H1 (cell line): ENCODE measurements at regions not wholly inside any gene's neighbourhood (a gene's known extent, or its start where the extent isn't known, plus 50 kb on each side); places are given as distances from the start of the nearest gene placed in this dataset.
A peak's percentile ranks its signal among the peaks of the same experiment; 100 is the strongest.

Experiments
- CTCF ChIA-PET: fragments of 300-600 bp; sonication (Branson Sonifier 250); formaldehyde crosslinking; loops from one replicate; lab custom pipeline; 2021; ENCODE audit not compliant: partially characterized antibody; lab: Charles Lee
- POLR2A ChIA-PET: fragments of 300-600 bp; sonication (Branson Sonifier 250); formaldehyde crosslinking; loops from one replicate; lab custom pipeline; 2021; ENCODE audit warnings: inconsistent platforms; ENCODE audit not compliant: partially characterized antibody; lab: Charles Lee
- DNase-seq, 2 experiments: peaks; one replicate each; pipeline versions ENCODE4 v3.0.0 to v3.0.0-alpha.2; 2010 to 2022; ENCODE audit warnings: low spot score in 2 of 2, low read depth in 1 of 2, mixed read lengths in 1 of 2
- FAIRE-seq: peaks from 2 replicates; lab custom pipeline; 2011; peaks lifted over from hg19 to GRCh38; lab: Jason Lieb, UNC
- H2AFZ ChIP-seq: 2 replicates; pipeline ENCODE4 v1.8.1; 2012; ENCODE audit warnings: low read length, inconsistent platforms
- H2AK5ac ChIP-seq: 2 replicates; pipeline ENCODE4 v1.6.1; 2013; ENCODE audit warnings: low read depth, low read length
- H2BK120ac ChIP-seq: replicated peaks from 2 replicates; pipeline ENCODE3; 2013; ENCODE audit warnings: low read depth, low read length, inconsistent platforms
- H2BK12ac ChIP-seq: 2 replicates; pipeline ENCODE4 v1.6.1; 2013; ENCODE audit warnings: low read depth, low read length
- H2BK15ac ChIP-seq: 2 replicates; pipeline ENCODE4 v1.6.1; 2013; ENCODE audit warnings: low read length
- H2BK20ac ChIP-seq: 2 replicates; pipeline ENCODE4 v1.6.1; 2013; ENCODE audit warnings: low read length
- H2BK5ac ChIP-seq: 2 replicates; pipeline ENCODE4 v1.6.1; 2013; ENCODE audit warnings: low read depth, low read length
- H3K14ac ChIP-seq: 2 replicates; pipeline ENCODE4 v1.6.1; 2013; ENCODE audit warnings: inconsistent platforms; ENCODE audit not compliant: insufficient read length
- H3K18ac ChIP-seq: 2 replicates; pipeline ENCODE4 v1.6.1; 2013; ENCODE audit warnings: low read length; ENCODE audit errors: extremely low read depth
- H3K23ac ChIP-seq: 2 replicates; pipeline ENCODE4 v1.6.1; 2013; ENCODE audit warnings: inconsistent platforms; ENCODE audit not compliant: insufficient read length
- H3K23me2 ChIP-seq: 2 replicates; pipeline ENCODE4 v1.6.1; 2013; ENCODE audit warnings: low read depth, low read length
- H3K27ac ChIP-seq: 2 replicates; pipeline ENCODE4 v1.6.1; 2011; ENCODE audit warnings: low read depth, low read length, inconsistent platforms
- H3K27me3 ChIP-seq, 4 experiments: replicated peaks in 1 of 4; 1 replicate in 1 of 4; 2 replicates in 3 of 4; pipeline versions ENCODE4 v1.6.1 to v1.8.1; 2011 to 2013; ENCODE audit warnings: low read length in 3 of 4, mild to moderate bottlenecking in 3 of 4, inconsistent platforms in 2 of 4, mixed read lengths in 2 of 4, moderate library complexity in 1 of 4; ENCODE audit not compliant: control insufficient read depth in 3 of 4, insufficient read depth in 3 of 4; ENCODE audit errors: extremely low read depth in 1 of 4
- H3K36me3 ChIP-seq, 4 experiments: 2 replicates each; pipeline versions ENCODE4 v1.6.1 to v1.8.1; 2011 to 2013; ENCODE audit warnings: mild to moderate bottlenecking in 4 of 4, low read length in 3 of 4, moderate library complexity in 2 of 4, control low read depth in 1 of 4, inconsistent platforms in 1 of 4; ENCODE audit not compliant: insufficient read depth in 4 of 4, control insufficient read depth in 2 of 4
- H3K4ac ChIP-seq: replicated peaks from 2 replicates; pipeline ENCODE3; 2013; ENCODE audit warnings: low read length, low read depth, mixed read lengths, inconsistent platforms; ENCODE audit not compliant: insufficient read length
- H3K4me1 ChIP-seq, 4 experiments: replicated peaks in 1 of 4; 1 replicate in 1 of 4; 2 replicates in 3 of 4; pipeline versions ENCODE4 v1.6.1 to v1.8.1; 2011 to 2013; ENCODE audit warnings: low read length in 3 of 4, inconsistent platforms in 2 of 4, mixed read lengths in 1 of 4; ENCODE audit not compliant: insufficient read depth in 4 of 4, control insufficient read depth in 3 of 4
- H3K4me2 ChIP-seq, 2 experiments: 2 replicates each; pipeline versions ENCODE4 v1.6.1 to v1.8.1; 2011 to 2013; ENCODE audit warnings: low read depth in 2 of 2, low read length in 2 of 2, control low read depth in 1 of 2, inconsistent platforms in 1 of 2, mild to moderate bottlenecking in 1 of 2; ENCODE audit not compliant: insufficient read depth in 1 of 2
- H3K4me3 ChIP-seq, 4 experiments: fragments of 200-600, 300-600 bp in 1 of 4; sonication (generic), shearing (Covaris generic), sonication (Bioruptor Twin) in 1 of 4; 2 replicates each; pipeline versions ENCODE4 v1.5.1 to v1.8.1; 2011 to 2016; ENCODE audit warnings: low read length in 4 of 4, low read depth in 3 of 4, control low read depth in 2 of 4, inconsistent platforms in 2 of 4, mild to moderate bottlenecking in 2 of 4, mixed read lengths in 1 of 4, moderate library complexity in 1 of 4; ENCODE audit not compliant: insufficient read depth in 2 of 4; ENCODE audit errors: extremely low read depth in 1 of 4
- H3K56ac ChIP-seq: replicated peaks from 2 replicates; pipeline ENCODE3; 2013; ENCODE audit warnings: low read depth, mild to moderate bottlenecking, mixed read lengths, low read length, inconsistent platforms; ENCODE audit not compliant: insufficient read length
- H3K79me1 ChIP-seq: 2 replicates; pipeline ENCODE4 v1.6.1; 2013; ENCODE audit warnings: low read depth, low read length, control low read depth
- H3K79me2 ChIP-seq, 2 experiments: 2 replicates each; pipeline versions ENCODE4 v1.6.1 to v1.8.1; 2012 to 2013; ENCODE audit warnings: low read length in 2 of 2, mild to moderate bottlenecking in 2 of 2, inconsistent platforms in 1 of 2; ENCODE audit not compliant: insufficient read depth in 2 of 2, control insufficient read depth in 1 of 2
- H3K9ac ChIP-seq, 4 experiments: replicated peaks in 1 of 4; 1 replicate in 1 of 4; 2 replicates in 3 of 4; pipeline versions ENCODE4 v1.6.1 to v1.8.1; 2011 to 2013; ENCODE audit warnings: low read depth in 3 of 4, low read length in 3 of 4, control low read depth in 2 of 4, mild to moderate bottlenecking in 2 of 4, moderate library complexity in 2 of 4, inconsistent platforms in 1 of 4; ENCODE audit errors: extremely low read depth in 1 of 4
- H3K9me3 ChIP-seq, 2 experiments: 2 replicates each; pipeline versions ENCODE4 v1.6.1 to v1.8.1; 2012 to 2013; ENCODE audit warnings: mild to moderate bottlenecking in 2 of 2, moderate library complexity in 2 of 2, control low read depth in 1 of 2, inconsistent platforms in 1 of 2, low read depth in 1 of 2, low read length in 1 of 2, mixed read lengths in 1 of 2; ENCODE audit not compliant: insufficient read depth in 2 of 2
- H4K20me1 ChIP-seq, 2 experiments: replicated peaks in 1 of 2; 2 replicates each; pipeline versions ENCODE3 to v1.8.1; 2011 to 2013; ENCODE audit warnings: inconsistent platforms in 2 of 2, low read length in 2 of 2, mild to moderate bottlenecking in 1 of 2; ENCODE audit not compliant: insufficient read depth in 2 of 2, control insufficient read depth in 1 of 2
- H4K5ac ChIP-seq: 2 replicates; pipeline ENCODE4 v1.6.1; 2013; ENCODE audit warnings: low read length, low read depth, mixed read lengths, inconsistent platforms; ENCODE audit not compliant: insufficient read length
- H4K8ac ChIP-seq: 2 replicates; pipeline ENCODE4 v1.8.0; 2013; ENCODE audit warnings: mild to moderate bottlenecking, moderate library complexity, low read length, inconsistent platforms; ENCODE audit not compliant: insufficient read depth; ENCODE audit errors: extremely low read depth
- H4K91ac ChIP-seq: replicated peaks from 2 replicates; pipeline ENCODE3; 2013; ENCODE audit warnings: low read length, mixed read lengths, inconsistent platforms; ENCODE audit not compliant: insufficient read length
- E2F6 ChIP-seq: IDR thresholded peaks from 2 replicates; pipeline ENCODE4 v1.6.1; 2012; ENCODE audit warnings: inconsistent platforms
- NANOG ChIP-seq: IDR thresholded peaks from 2 replicates; pipeline ENCODE4 v1.6.1; 2011; ENCODE audit warnings: low read length, low read depth, mild to moderate bottlenecking, inconsistent platforms; ENCODE audit not compliant: insufficient read depth, poor library complexity, severe bottlenecking
- TCF12 ChIP-seq: IDR thresholded peaks from 2 replicates; pipeline ENCODE4 v1.6.1; 2011; ENCODE audit warnings: low read depth, mild to moderate bottlenecking, low read length
- WGBS, 2 experiments: shearing (Covaris generic) in 1 of 2; methylation state at CpG; one replicate each; pipeline versions ENCODE4 v1.1.6 to v1.1.7; 2013 to 2015; ENCODE audit warnings: low lambda C conversion rate in 2 of 2, mixed read lengths in 2 of 2, inconsistent platforms in 1 of 2, low coverage in 1 of 2, missing lambda C conversion rate in 1 of 2; ENCODE audit not compliant: insufficient replicate concordance in 2 of 2, insufficient coverage in 1 of 2, insufficient read length in 1 of 2; ENCODE audit errors: extremely low coverage in 1 of 2, missing lambda C conversion rate in 1 of 2; 5-methylcytosine and 5-hydroxymethylcytosine counted together

DNA sequence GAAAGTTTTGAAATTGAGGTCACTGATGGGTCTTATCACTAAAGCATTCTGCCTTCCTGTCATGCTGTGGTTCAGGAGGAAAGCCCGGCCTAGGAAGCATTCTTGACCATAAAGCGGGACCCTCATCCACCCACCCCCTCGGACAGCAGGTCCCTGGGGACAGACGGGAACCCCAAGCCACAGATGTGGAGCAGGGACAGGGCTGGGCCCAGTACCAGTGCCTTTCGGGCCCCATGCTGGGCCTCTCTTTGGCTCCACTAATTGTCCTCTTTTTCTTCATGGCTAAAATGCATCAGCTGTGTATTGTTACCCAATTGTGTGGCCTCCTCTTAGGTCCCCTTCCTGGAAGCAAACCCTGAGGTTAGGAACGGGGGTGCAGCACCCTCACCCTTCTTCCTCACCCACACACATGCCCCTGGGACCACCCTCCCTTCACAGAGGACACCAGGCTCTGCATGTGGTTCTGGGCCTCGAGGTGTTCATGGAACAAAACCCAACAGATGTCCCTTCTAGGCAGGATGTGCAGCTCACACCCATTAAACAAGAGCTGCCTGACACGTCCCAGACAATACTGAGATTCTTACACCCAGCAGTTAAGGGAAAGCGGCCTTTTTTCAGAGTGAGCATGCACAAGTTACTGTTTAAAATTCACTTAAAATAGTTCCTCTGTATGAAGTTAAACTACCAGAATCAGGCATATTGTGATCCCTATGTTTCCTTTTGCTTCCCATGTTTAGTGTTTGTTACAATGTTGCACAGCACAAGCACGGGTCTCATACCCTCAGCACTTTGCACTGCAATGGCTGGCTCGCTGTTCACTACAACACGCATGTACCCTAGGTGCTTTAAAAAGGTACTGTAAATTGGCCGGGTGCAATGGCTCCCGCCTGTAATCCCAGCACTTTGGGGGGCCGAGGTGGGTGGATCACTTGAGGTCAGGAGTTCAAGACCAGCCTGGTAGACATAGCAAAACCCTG is 807.6 kb downstream of the BRD1 start:
- no peak overlapping the region for H2BK120ac ChIP-seq
- ChIA-PET POLR2A (no interaction called here), CTCF (interaction anchor here (0.6 kb wide), 1 partner anchor 1080 kb away, joined by 3 read pairs; no protein-coding TSS in a partner anchor)
- H3K79me1 ChIP-seq = no peaks in the 10 kb centered on the region
- TF ChIP-seq TCF12 (no peak), NANOG (no peak), E2F6 (no peak)
- DNase-seq (peak in 1 of 2 experiments; percentile 33), FAIRE-seq (no peak)
- H3K23me2 ChIP-seq = no peaks in the 10 kb centered on the region
- H4K8ac ChIP-seq = no peak overlapping the region
- no peaks in the 10 kb centered on the region for H3K36me3 ChIP-seq
- H3K9ac ChIP-seq = no peak overlapping the region
- H3K4me3 ChIP-seq = no peak overlapping the region
- no peaks in the 10 kb centered on the region for H3K27me3 ChIP-seq
- H3K14ac ChIP-seq = no peak overlapping the region
- H3K9me3 ChIP-seq = no peaks in the 10 kb centered on the region
- H2BK20ac ChIP-seq = no peak overlapping the region
- H3K18ac ChIP-seq = no peak overlapping the region
- H3K56ac ChIP-seq = no peak overlapping the region
- no peak overlapping the region for H3K4me2 ChIP-seq
- no peak overlapping the region for H2BK12ac ChIP-seq
- H2AK5ac ChIP-seq = no peak overlapping the region
- H2BK15ac ChIP-seq = no peak overlapping the region
- no peaks in the 10 kb centered on the region; a peak in 1 of 7 replicates for H3K4me1 ChIP-seq
- 80% methylated on average over 15 of the region's 15 CpGs; no CpG with 5 or more reads in 1 of the 2 experiments for WGBS, 2 experiments
- no peak overlapping the region for H3K4ac ChIP-seq
- H4K91ac ChIP-seq = no peak overlapping the region
- no peaks in the 10 kb centered on the region for H3K79me2 ChIP-seq
- no peak overlapping the region for H3K27ac ChIP-seq
- no peak overlapping the region for H2BK5ac ChIP-seq
- H4K20me1 ChIP-seq = no peaks in the 10 kb centered on the region
- no peak overlapping the region for H4K5ac ChIP-seq
- H2AFZ ChIP-seq = no peak overlapping the region
- H3K23ac ChIP-seq = no peak overlapping the region
